ENCODE measurements at regions not wholly inside any gene's neighbourhood (a gene's known extent, or its start where the extent isn't known, plus 50 kb on each side); places are given as distances from the start of the nearest gene placed in this dataset.
"Not testable (repeated sequence)": the region's sequence is repeated elsewhere in the genome, so short reads cannot be mapped to it uniquely, and the experiment has no call there.

GRCh38 chr10:117621795-117622420 is 79.4 kb downstream of the EMX2 start:
- ATAC-seq (no peak), DNase-seq (no peak)
- Mint-ChIP-seq H3K4me3 (no peak overlapping the region), H3K27ac (no peak overlapping the region), H3K27me3 (peaks cover 48% of the 10 kb centered on the region), H3K4me1 (no peaks in the 10 kb centered on the region), H3K36me3 (ENCODE audit: low read depth) (no peaks in the 10 kb centered on the region)
- H3K9me3 ChIP-seq (ENCODE audit: control insufficient read depth, low read length, poor library complexity, severe bottlenecking) = no peaks in the 10 kb centered on the region

GRCh38 chr10:117622471-117623184 is 80.1 kb downstream of the EMX2 start:
- H3K9me3 ChIP-seq (ENCODE audit: control insufficient read depth, low read length, poor library complexity, severe bottlenecking) = no peaks in the 10 kb centered on the region
- ATAC-seq (no peak), DNase-seq (no peak)
- no peaks in the 10 kb centered on the region for H3K36me3 Mint-ChIP-seq (ENCODE audit: low read depth)
- H3K27ac Mint-ChIP-seq = no peak overlapping the region
- H3K27me3 Mint-ChIP-seq = peaks cover 48% of the 10 kb centered on the region
- H3K4me3 Mint-ChIP-seq = no peak overlapping the region
- no peaks in the 10 kb centered on the region for H3K4me1 Mint-ChIP-seq

GRCh38 chr10:117626228-117626627 is 83.7 kb downstream of the EMX2 start:
- H3K27me3 Mint-ChIP-seq = peaks cover 27% of the 10 kb centered on the region
- DNase-seq (no peak), ATAC-seq (no peak)
- no peaks in the 10 kb centered on the region for H3K4me1 Mint-ChIP-seq
- H3K4me3 Mint-ChIP-seq = no peak overlapping the region
- no peak overlapping the region for H3K27ac Mint-ChIP-seq
- H3K36me3 Mint-ChIP-seq (ENCODE audit: low read depth) = no peaks in the 10 kb centered on the region
- H3K9me3 ChIP-seq (ENCODE audit: control insufficient read depth, low read length, poor library complexity, severe bottlenecking) = no peaks in the 10 kb centered on the region

GRCh38 chr10:117627561-117627960 is 85.0 kb downstream of the EMX2 start:
- H3K27me3 Mint-ChIP-seq = peaks cover 17% of the 10 kb centered on the region
- H3K27ac Mint-ChIP-seq = no peak overlapping the region
- H3K36me3 Mint-ChIP-seq (ENCODE audit: low read depth) = no peaks in the 10 kb centered on the region
- no peak overlapping the region for H3K4me3 Mint-ChIP-seq
- H3K9me3 ChIP-seq (ENCODE audit: control insufficient read depth, low read length, poor library complexity, severe bottlenecking) = no peaks in the 10 kb centered on the region
- H3K4me1 Mint-ChIP-seq = no peaks in the 10 kb centered on the region
- ATAC-seq = no peak
- DNase-seq = no peak

- H3K27ac Mint-ChIP-seq; H3K4me3 Mint-ChIP-seq; ATAC-seq; DNase-seq; H3K36me3 Mint-ChIP-seq (ENCODE audit: low read depth); H3K9me3 ChIP-seq (ENCODE audit: control insufficient read depth, low read length, poor library complexity, severe bottlenecking); H3K4me1 Mint-ChIP-seq: not testable (repeated sequence)
- H3K27me3 Mint-ChIP-seq = peaks cover 18% of the 10 kb centered on the region
Measured at GRCh38 chr10:117629717-117630116, 87.2 kb downstream of the EMX2 start.

GRCh38 chr10:117631276-117632145 is 89.0 kb downstream of the EMX2 start:
- Mint-ChIP-seq H3K27ac (no peak overlapping the region), H3K27me3 (peaks cover 23% of the 10 kb centered on the region), H3K36me3 (ENCODE audit: low read depth) (no peaks in the 10 kb centered on the region), H3K4me1 (no peaks in the 10 kb centered on the region), H3K4me3 (no peak overlapping the region)
- no peaks in the 10 kb centered on the region for H3K9me3 ChIP-seq (ENCODE audit: control insufficient read depth, low read length, poor library complexity, severe bottlenecking)
- ATAC-seq (no peak), DNase-seq (no peak)

GRCh38 chr10:117632406-117632805 is 89.9 kb downstream of the EMX2 start:
- no peaks in the 10 kb centered on the region for H3K36me3 Mint-ChIP-seq (ENCODE audit: low read depth)
- H3K4me3 Mint-ChIP-seq = no peak overlapping the region
- DNase-seq (no peak), ATAC-seq (no peak)
- H3K9me3 ChIP-seq (ENCODE audit: control insufficient read depth, low read length, poor library complexity, severe bottlenecking) = no peaks in the 10 kb centered on the region
- no peaks in the 10 kb centered on the region for H3K4me1 Mint-ChIP-seq
- no peak overlapping the region for H3K27ac Mint-ChIP-seq
- peaks cover 23% of the 10 kb centered on the region for H3K27me3 Mint-ChIP-seq

GRCh38 chr10:117635826-117636225 is 93.3 kb downstream of the EMX2 start:
- Mint-ChIP-seq H3K4me1 (no peaks in the 10 kb centered on the region), H3K36me3 (ENCODE audit: low read depth) (no peaks in the 10 kb centered on the region), H3K27ac (no peak overlapping the region), H3K4me3 (no peak overlapping the region), H3K27me3 (peaks cover 32% of the 10 kb centered on the region)
- no peaks in the 10 kb centered on the region for H3K9me3 ChIP-seq (ENCODE audit: control insufficient read depth, low read length, poor library complexity, severe bottlenecking)
- ATAC-seq = no peak
- no peak for DNase-seq

GRCh38 chr10:117638200-117638599 is 95.7 kb downstream of the EMX2 start:
- Mint-ChIP-seq H3K27ac (no peak overlapping the region), H3K4me1 (no peaks in the 10 kb centered on the region), H3K4me3 (no peak overlapping the region), H3K27me3 (peaks cover 31% of the 10 kb centered on the region), H3K36me3 (ENCODE audit: low read depth) (no peaks in the 10 kb centered on the region)
- no peak for ATAC-seq
- no peaks in the 10 kb centered on the region for H3K9me3 ChIP-seq (ENCODE audit: control insufficient read depth, low read length, poor library complexity, severe bottlenecking)
- no peak for DNase-seq

GRCh38 chr10:117638664-117639200 is 96.2 kb downstream of the EMX2 start:
- DNase-seq = no peak
- no peak for ATAC-seq
- Mint-ChIP-seq H3K36me3 (ENCODE audit: low read depth) (no peaks in the 10 kb centered on the region), H3K4me3 (no peak overlapping the region), H3K27ac (no peak overlapping the region), H3K4me1 (no peaks in the 10 kb centered on the region), H3K27me3 (peaks cover 32% of the 10 kb centered on the region)
- no peaks in the 10 kb centered on the region for H3K9me3 ChIP-seq (ENCODE audit: control insufficient read depth, low read length, poor library complexity, severe bottlenecking)

- H3K27me3 Mint-ChIP-seq = peaks cover 40% of the 10 kb centered on the region
- no peaks in the 10 kb centered on the region for H3K4me1 Mint-ChIP-seq
- DNase-seq = no peak
- no peaks in the 10 kb centered on the region for H3K36me3 Mint-ChIP-seq (ENCODE audit: low read depth)
- H3K27ac Mint-ChIP-seq = no peak overlapping the region
- H3K4me3 Mint-ChIP-seq = no peak overlapping the region
- no peaks in the 10 kb centered on the region for H3K9me3 ChIP-seq (ENCODE audit: control insufficient read depth, low read length, poor library complexity, severe bottlenecking)
- ATAC-seq = no peak
Measured at GRCh38 chr10:117640406-117640805, 97.9 kb downstream of the EMX2 start.

GRCh38 chr10:117646718-117647117 is 104.2 kb downstream of the EMX2 start:
- no peak overlapping the region for H3K4me3 Mint-ChIP-seq
- ATAC-seq (no peak), DNase-seq (no peak)
- no peak overlapping the region for H3K27ac Mint-ChIP-seq
- H3K4me1 Mint-ChIP-seq = no peaks in the 10 kb centered on the region
- no peaks in the 10 kb centered on the region for H3K9me3 ChIP-seq (ENCODE audit: control insufficient read depth, low read length, poor library complexity, severe bottlenecking)
- peaks cover 19% of the 10 kb centered on the region for H3K27me3 Mint-ChIP-seq
- no peaks in the 10 kb centered on the region for H3K36me3 Mint-ChIP-seq (ENCODE audit: low read depth)

- no peak for DNase-seq
- no peaks in the 10 kb centered on the region for H3K4me1 Mint-ChIP-seq
- no peak for ATAC-seq
- no peak overlapping the region for H3K4me3 Mint-ChIP-seq
- H3K27ac Mint-ChIP-seq = no peak overlapping the region
- peaks cover 14% of the 10 kb centered on the region for H3K27me3 Mint-ChIP-seq
- H3K36me3 Mint-ChIP-seq (ENCODE audit: low read depth) = no peaks in the 10 kb centered on the region
- no peaks in the 10 kb centered on the region for H3K9me3 ChIP-seq (ENCODE audit: control insufficient read depth, low read length, poor library complexity, severe bottlenecking)
Measured at GRCh38 chr10:117647306-117647705, 104.8 kb downstream of the EMX2 start.

All from T-helper 17 cell (primary cell).